ENCODE measurements at regions not wholly inside any gene's neighbourhood (a gene's known extent, or its start where the extent isn't known, plus 50 kb on each side); places are given as distances from the start of the nearest gene placed in this dataset.

DNA sequence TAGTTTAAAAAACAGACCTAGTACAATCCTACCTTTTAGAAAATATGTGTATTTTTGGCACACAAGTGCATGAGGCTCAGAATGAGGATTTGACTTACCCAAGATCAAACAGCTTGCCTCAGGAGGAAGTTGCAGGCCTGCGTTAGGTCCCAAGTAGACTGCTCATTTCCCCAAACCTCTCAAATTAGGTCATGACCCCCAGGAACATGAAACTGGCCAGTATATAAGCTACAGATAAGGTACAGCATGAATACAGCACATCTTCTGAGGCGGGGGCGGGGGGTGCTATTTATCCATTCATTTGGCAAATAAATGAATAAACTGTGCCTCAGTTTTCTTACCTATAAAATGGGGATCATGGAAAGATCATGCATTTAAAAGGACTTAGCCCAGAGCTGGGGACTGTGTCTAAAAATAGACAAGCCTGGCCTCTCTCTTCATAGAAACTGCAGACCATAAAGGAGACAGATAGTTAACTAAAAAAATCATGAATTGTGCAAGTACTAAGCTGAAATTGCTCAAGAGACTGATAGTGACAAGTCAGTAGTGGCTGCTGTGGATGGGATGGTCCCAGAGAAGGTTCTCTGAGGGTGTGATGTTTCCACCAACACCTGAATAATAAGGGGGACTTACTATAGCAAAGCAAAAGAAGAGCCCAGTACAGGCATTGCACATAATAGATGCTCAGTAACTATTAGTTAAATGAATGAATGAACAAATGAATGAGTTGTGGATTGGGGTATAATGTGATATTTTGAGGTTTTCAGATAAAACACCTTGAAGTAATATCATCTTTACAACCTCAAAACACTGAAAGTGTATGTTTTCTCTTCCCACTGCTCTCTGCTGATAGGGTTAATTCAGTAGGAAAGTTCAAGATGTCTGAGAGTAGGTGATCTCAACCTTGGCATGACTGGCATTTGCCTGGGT lies 258.5 kb upstream of the PROK2 start (continued):
- TF ChIP-seq SUZ12 (IDR thresholded peaks at IDR 0.05; ENCODE audit: low read length) (no peak), BRCA1 (IDR thresholded peaks at IDR 0.05; ENCODE audit: low read depth, low read length) (no peak), BACH1 (IDR thresholded peaks at IDR 0.05; ENCODE audit: low read length) (no peak), CBX8 (IDR thresholded peaks at IDR 0.05; ENCODE audit: borderline replicate concordance, low read depth, low read length) (no peak), NANOG (IDR thresholded peaks at IDR 0.05; ENCODE audit: insufficient read depth, low read depth, low read length, poor library complexity, severe bottlenecking) (no peak)

Measured in H1 (cell line).